ENCODE measurements at regions not wholly inside any gene's neighbourhood (a gene's known extent, or its start where the extent isn't known, plus 50 kb on each side); places are given as distances from the start of the nearest gene placed in this dataset.
"Not testable (repeated sequence)": the region's sequence is repeated elsewhere in the genome, so short reads cannot be mapped to it uniquely, and the experiment has no call there.

DNA sequence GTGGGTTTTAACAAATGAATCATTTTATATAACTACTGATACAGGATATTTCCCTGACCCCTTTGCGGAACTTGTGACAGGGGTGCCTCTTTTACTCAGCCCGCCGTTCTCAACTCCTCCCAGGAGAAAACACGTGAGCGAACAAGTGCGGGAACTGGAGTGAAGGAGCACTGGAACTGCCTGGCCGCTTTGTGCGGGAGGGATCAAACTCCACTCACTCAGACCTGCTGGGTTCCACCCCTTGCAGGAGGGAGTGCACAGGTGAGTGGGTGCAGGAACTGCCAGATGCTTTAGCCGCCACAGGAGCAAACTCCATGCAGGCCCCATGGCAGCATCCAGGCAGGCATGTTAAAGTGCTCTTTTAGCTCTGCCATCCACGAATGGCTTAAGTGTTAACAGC lies 513.4 kb upstream of the GRM3 start:
- TF ChIP-seq, protein P1, sequence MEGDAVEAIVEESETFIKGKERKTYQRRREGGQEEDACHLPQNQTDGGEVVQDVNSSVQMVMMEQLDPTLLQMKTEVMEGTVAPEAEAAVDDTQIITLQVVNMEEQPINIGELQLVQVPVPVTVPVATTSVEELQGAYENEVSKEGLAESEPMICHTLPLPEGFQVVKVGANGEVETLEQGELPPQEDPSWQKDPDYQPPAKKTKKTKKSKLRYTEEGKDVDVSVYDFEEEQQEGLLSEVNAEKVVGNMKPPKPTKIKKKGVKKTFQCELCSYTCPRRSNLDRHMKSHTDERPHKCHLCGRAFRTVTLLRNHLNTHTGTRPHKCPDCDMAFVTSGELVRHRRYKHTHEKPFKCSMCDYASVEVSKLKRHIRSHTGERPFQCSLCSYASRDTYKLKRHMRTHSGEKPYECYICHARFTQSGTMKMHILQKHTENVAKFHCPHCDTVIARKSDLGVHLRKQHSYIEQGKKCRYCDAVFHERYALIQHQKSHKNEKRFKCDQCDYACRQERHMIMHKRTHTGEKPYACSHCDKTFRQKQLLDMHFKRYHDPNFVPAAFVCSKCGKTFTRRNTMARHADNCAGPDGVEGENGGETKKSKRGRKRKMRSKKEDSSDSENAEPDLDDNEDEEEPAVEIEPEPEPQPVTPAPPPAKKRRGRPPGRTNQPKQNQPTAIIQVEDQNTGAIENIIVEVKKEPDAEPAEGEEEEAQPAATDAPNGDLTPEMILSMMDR (IDR thresholded peaks at IDR 0.05; ENCODE audit: low read depth, low read length): no peak
- no peak for DNase-seq (ENCODE audit: extremely low read depth, low read depth)

GRCh38 chr7:86123476-86123875 lies 520.2 kb upstream of the GRM3 start:
- TF ChIP-seq, protein P1 (IDR thresholded peaks at IDR 0.05; ENCODE audit: low read depth, low read length): no peak
- no peak for DNase-seq (ENCODE audit: extremely low read depth, low read depth)

GRCh38 chr7:86094166-86094669 lies 549.5 kb upstream of the GRM3 start:
- DNase-seq (ENCODE audit: extremely low read depth, low read depth): no peak
- TF ChIP-seq, protein P1 (IDR thresholded peaks at IDR 0.05; ENCODE audit: low read depth, low read length): no peak

DNA sequence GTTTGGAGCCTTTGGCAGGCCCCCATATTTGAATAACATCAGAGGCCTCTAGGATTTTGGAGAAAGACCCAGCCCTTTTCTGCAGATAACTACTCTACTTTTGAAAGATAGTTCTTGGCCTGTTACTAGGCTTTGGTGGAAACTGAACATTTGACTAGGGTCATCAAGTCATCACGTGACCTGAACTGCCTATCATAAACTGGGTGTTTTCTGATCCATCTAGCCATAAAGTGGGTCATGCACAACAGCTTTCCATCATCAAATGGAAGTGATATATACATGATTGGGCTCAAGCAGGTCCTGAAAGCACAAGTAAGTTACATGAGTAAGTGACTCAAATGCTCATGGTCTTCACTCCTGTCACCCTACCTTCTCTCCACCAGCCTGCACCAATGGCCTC lies 552.3 kb upstream of the GRM3 start:
- DNase-seq (ENCODE audit: extremely low read depth, low read depth): no peak
- TF ChIP-seq, protein P1 (IDR thresholded peaks at IDR 0.05; ENCODE audit: low read depth, low read length): no peak

- no peak for DNase-seq (ENCODE audit: extremely low read depth, low read depth)
- TF ChIP-seq, protein P1 (IDR thresholded peaks at IDR 0.05; ENCODE audit: low read depth, low read length): no peak
Observed at GRCh38 chr7:86089455-86089854, 554.3 kb upstream of the GRM3 start.

GRCh38 chr7:86064572-86064971 lies 579.1 kb upstream of the GRM3 start:
- DNase-seq (ENCODE audit: extremely low read depth, low read depth): not testable (repeated sequence)

DNA sequence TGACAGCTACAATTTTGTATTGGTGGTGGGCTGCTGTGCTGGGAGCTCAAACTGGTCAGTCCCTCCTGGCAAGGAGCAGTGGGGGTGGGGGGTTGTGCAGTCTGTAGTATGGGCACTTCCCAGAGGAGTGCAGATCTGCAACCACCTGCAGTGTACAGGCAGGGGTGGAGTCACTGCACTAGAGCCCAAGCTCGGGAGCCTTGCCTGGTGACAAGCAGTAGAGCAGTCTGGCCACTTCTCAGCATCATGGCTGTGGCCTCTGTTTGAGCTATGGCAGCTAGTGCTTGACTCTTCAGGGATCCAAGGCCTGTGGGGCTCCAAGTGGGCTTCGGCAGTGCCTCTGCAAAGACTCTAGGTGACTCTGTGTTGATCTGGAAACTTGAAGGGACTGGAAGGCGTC lies 585.1 kb upstream of the GRM3 start:
- no peak for DNase-seq (ENCODE audit: extremely low read depth, low read depth)
- TF ChIP-seq, protein P1 (IDR thresholded peaks at IDR 0.05; ENCODE audit: low read depth, low read length): no peak

DNA sequence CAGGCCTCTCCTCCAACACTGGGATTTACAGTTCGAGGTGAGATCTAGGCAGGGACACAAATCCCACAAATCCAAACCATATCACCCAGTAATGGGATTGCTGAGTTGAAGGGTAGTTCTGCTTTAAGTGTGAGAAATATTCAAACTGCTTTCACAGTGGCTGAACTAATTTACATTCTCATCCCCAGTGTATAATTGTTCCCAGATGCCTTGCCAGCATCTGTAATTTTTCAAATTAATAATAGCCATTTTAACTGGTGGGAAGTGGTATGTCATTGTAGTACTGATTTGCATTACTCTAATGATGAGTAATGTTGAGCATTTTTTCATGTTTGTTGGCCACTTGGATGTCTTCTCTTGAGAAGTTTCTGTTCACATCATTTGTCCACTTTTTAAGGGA lies 592.8 kb upstream of the GRM3 start:
- TF ChIP-seq, protein P1 (IDR thresholded peaks at IDR 0.05; ENCODE audit: low read depth, low read length): no peak
- DNase-seq (ENCODE audit: extremely low read depth, low read depth): no peak

Measured in AG09319 (cell line).